ENCODE measurements at regions not wholly inside any gene's neighbourhood (a gene's known extent, or its start where the extent isn't known, plus 50 kb on each side); places are given as distances from the start of the nearest gene placed in this dataset.
"Not testable (repeated sequence)": the region's sequence is repeated elsewhere in the genome, so short reads cannot be mapped to it uniquely, and the experiment has no call there.

- Histone ChIP-seq H3K4me3 (no peak overlapping the region), H3K36me3 (ENCODE audit: insufficient read depth in 1 of 2, low read depth in 1 of 2) (no peaks in the 10 kb centered on the region), H3K4me1 (no peaks in the 10 kb centered on the region), H3K27ac (no peak overlapping the region), H3K9me3 (peaks cover 3% of the 10 kb centered on the region), H3K27me3 (ENCODE audit: insufficient read depth in 3 of 3, low read length in 2 of 3) (peaks cover 0 to 2% (median 0%) of the 10 kb centered on the region in 3 donors)
- no peak for TF ChIP-seq CTCF (IDR thresholded peaks at IDR 0.05)
- WGBS, 3 donors: 96 to 98% (median 97%) methylated on average over 5 of the region's 5 CpGs
- ATAC-seq (no peak), DNase-seq (no peak)
- intact Hi-C loops (cut with DNase I): no loop called here
These were observed 121.4 kb upstream of the ANKRD50 start for GRCh38 chr4:124833831-124834505.

GRCh38 chr4:124828382-124828781 is 115.8 kb upstream of the ANKRD50 start:
- Histone ChIP-seq H3K9me3 (no peaks in the 10 kb centered on the region), H3K4me1 (no peaks in the 10 kb centered on the region), H3K4me3 (no peak overlapping the region), H3K27ac (no peak overlapping the region), H3K36me3 (ENCODE audit: insufficient read depth in 1 of 2, low read depth in 1 of 2) (no peaks in the 10 kb centered on the region), H3K27me3 (ENCODE audit: insufficient read depth in 3 of 3, low read length in 2 of 3) (no peaks in the 10 kb centered on the region)
- DNase-seq (no peak), ATAC-seq (no peak)
- no peak for TF ChIP-seq CTCF (IDR thresholded peaks at IDR 0.05)
- intact Hi-C loops (cut with DNase I): no loop called here

GRCh38 chr4:124817531-124817930 is 105.0 kb upstream of the ANKRD50 start:
- no peak overlapping the region for H3K27ac ChIP-seq
- 84 to 94% (median 87%) methylated on average over 1 of the region's 1 CpG for WGBS, 3 donors
- H3K36me3 ChIP-seq (ENCODE audit: insufficient read depth in 1 of 2, low read depth in 1 of 2): no peaks in the 10 kb centered on the region
- no peaks in the 10 kb centered on the region for H3K4me1 ChIP-seq
- peaks cover 5% of the 10 kb centered on the region for H3K9me3 ChIP-seq
- no peak overlapping the region for H3K4me3 ChIP-seq
- intact Hi-C loops (cut with DNase I): no loop called here
- H3K27me3 ChIP-seq (ENCODE audit: insufficient read depth in 3 of 3, low read length in 2 of 3): no peaks in the 10 kb centered on the region
- ATAC-seq: no peak
- no peak for TF ChIP-seq CTCF (IDR thresholded peaks at IDR 0.05)
- no peak for DNase-seq

- WGBS, 3 donors: 91 to 98% (median 93%) methylated on average over 6 of the region's 6 CpGs
- H3K4me1 ChIP-seq; H3K9me3 ChIP-seq; H3K4me3 ChIP-seq; H3K27me3 ChIP-seq (ENCODE audit: insufficient read depth in 3 of 3, low read length in 2 of 3); H3K36me3 ChIP-seq (ENCODE audit: insufficient read depth in 1 of 2, low read depth in 1 of 2); H3K27ac ChIP-seq; ATAC-seq; intact Hi-C loops (cut with DNase I); DNase-seq: not testable (repeated sequence)
These were observed 99.7 kb upstream of the ANKRD50 start for GRCh38 chr4:124812203-124812602.

GRCh38 chr4:124810827-124811226 is 98.3 kb upstream of the ANKRD50 start:
- no peak for DNase-seq
- H3K4me3 ChIP-seq: no peak overlapping the region
- H3K4me1 ChIP-seq: no peaks in the 10 kb centered on the region
- TF ChIP-seq CTCF (IDR thresholded peaks at IDR 0.05): no peak
- ATAC-seq: no peak
- no peaks in the 10 kb centered on the region for H3K36me3 ChIP-seq (ENCODE audit: insufficient read depth in 1 of 2, low read depth in 1 of 2)
- intact Hi-C loops (cut with DNase I): no loop called here
- peaks cover 8% of the 10 kb centered on the region for H3K9me3 ChIP-seq
- no peaks in the 10 kb centered on the region for H3K27me3 ChIP-seq (ENCODE audit: insufficient read depth in 3 of 3, low read length in 2 of 3)
- no peak overlapping the region for H3K27ac ChIP-seq

Data from psoas muscle (tissue), 7 donors.